Epithelial cell of esophagus (primary cell): ENCODE measurements at regions not wholly inside any gene's neighbourhood (a gene's known extent, or its start where the extent isn't known, plus 50 kb on each side); places are given as distances from the start of the nearest gene placed in this dataset.

ENCODE experiments used
- DNase-seq: peaks from one replicate; pipeline ENCODE4 v3.0.0; 2010; ENCODE audit warnings: low read depth
- H3K4me3 ChIP-seq: 2 replicates; pipeline ENCODE4 v1.5.1; 2011; ENCODE audit warnings: mild to moderate bottlenecking, low read length, control low read depth
- TF ChIP-seq, protein P1 (sequence below): IDR thresholded peaks from 2 replicates; pipeline ENCODE4 v1.5.1; 2011; ENCODE audit warnings: low read depth, mild to moderate bottlenecking, low read length, control low read depth, inconsistent platforms; ENCODE audit not compliant: insufficient read depth; ENCODE audit errors: missing control alignments

DNA sequence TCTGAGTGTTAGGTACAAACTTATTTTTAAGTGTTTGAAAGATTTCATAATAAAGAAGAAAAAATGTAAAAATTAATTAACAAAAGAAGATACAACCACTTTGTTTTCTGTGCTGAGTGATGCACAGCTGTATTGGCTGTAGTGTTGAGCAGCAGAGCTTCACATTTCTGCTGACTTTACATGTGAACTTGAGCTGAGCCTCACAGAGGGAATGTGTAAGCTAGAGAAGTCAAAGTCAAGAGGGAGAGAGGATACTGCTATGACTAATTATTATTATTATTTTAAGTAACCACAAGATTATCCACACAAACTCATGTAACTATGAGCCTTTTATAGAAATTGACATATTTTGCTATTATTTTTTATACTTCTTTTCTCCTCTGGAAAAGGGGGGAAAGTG is 159.1 kb upstream of the ZSWIM2 start:
- H3K4me3 ChIP-seq, result no peak overlapping the region
- DNase-seq, result peak; percentile 78
- TF ChIP-seq, protein P1, sequence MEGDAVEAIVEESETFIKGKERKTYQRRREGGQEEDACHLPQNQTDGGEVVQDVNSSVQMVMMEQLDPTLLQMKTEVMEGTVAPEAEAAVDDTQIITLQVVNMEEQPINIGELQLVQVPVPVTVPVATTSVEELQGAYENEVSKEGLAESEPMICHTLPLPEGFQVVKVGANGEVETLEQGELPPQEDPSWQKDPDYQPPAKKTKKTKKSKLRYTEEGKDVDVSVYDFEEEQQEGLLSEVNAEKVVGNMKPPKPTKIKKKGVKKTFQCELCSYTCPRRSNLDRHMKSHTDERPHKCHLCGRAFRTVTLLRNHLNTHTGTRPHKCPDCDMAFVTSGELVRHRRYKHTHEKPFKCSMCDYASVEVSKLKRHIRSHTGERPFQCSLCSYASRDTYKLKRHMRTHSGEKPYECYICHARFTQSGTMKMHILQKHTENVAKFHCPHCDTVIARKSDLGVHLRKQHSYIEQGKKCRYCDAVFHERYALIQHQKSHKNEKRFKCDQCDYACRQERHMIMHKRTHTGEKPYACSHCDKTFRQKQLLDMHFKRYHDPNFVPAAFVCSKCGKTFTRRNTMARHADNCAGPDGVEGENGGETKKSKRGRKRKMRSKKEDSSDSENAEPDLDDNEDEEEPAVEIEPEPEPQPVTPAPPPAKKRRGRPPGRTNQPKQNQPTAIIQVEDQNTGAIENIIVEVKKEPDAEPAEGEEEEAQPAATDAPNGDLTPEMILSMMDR, result no peak

DNA sequence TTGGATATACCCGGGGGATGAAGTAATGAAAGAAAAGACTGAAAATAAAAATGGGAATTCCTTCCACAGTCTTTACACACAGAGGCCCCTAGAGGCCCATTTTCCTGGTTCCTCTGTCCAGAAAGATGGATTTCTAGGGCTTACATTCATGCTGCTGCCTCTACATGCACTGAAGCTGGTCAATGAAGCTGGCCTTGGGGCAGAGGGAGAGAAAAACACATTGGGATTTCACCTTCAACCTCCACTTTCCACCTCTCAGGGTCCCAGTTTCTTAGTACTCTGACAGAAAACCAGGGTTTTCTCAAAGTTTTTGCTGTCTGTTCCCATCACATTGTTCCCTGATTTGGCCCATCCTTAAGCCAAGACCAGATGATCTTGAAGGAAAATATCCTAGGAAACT is 154.6 kb upstream of the ZSWIM2 start:
- TF ChIP-seq, protein P1, result no peak
- H3K4me3 ChIP-seq, result peak overlapping the region; percentile 13
- DNase-seq, result no peak

DNA sequence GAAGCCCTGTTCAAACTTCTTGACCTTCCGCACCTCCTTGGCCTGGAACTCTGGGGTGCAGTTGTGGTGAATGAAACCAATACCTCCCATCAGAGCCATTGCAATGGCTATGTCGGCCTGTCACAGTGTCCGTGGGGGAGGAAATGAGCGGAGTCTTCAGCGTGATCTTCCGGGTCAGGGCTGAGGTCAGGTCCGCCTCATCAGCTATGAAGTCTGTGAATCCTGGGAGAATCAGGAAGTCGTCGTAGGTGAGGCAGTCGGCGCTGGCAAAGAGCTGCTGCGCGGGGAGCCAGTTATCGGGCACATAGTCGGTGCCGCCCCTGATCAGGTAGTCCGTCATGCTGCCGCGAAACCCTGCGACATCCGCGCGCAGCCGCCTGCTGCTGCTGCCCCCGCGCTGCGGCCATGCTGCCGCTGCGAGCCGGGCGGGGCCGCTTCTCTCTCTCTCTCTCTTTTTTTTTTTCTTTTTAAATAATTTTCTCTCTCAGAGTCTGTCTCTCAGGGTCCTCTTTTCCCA is 154.1 kb upstream of the ZSWIM2 start:
- peak; percentile 24 for DNase-seq
- TF ChIP-seq, protein P1, result no peak
- peak overlapping the region; percentile 13 for H3K4me3 ChIP-seq

DNA sequence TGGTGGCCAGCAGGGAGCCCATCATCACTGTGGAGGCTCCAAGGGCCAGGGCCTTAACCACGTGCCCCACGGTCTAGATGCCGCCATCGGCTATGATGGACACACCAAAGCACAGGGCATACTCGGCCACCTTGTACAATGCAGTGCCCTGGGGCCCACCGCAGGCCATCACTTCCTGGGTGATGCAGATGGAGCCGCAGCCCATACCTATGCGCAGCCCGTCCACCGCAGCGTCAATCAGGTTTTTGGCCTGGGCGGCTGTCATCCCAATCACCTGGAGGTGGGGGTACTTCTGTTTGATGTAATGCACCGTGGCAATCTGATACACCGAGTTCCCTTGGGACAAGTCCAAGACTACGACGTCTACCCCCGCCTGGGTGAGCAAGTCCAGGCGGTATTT is 153.3 kb upstream of the ZSWIM2 start:
- TF ChIP-seq, protein P1, result no peak
- no peak for DNase-seq
- H3K4me3 ChIP-seq, result no peak overlapping the region

DNA sequence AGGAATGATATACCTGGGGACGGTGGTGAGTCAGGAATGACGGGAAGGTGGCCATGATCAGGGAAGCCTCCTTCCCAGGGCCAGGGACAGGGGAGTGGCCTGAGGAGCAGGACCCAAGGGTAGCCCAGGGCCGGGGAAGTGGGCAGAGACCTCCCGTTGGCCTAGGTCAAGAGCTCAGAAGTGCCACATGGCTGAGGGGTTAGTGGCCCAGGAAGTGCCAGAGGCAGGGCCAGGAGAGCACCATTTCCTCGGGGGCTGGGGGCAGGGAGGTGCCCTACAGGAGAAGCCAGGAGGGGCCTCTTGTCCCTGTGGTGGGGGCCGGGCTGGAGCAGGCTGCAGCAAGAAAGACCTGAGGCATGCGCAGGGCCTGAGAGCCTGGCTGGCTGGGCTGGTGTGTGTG is 152.3 kb upstream of the ZSWIM2 start:
- TF ChIP-seq, protein P1, result no peak
- no peak overlapping the region for H3K4me3 ChIP-seq
- no peak for DNase-seq

DNA sequence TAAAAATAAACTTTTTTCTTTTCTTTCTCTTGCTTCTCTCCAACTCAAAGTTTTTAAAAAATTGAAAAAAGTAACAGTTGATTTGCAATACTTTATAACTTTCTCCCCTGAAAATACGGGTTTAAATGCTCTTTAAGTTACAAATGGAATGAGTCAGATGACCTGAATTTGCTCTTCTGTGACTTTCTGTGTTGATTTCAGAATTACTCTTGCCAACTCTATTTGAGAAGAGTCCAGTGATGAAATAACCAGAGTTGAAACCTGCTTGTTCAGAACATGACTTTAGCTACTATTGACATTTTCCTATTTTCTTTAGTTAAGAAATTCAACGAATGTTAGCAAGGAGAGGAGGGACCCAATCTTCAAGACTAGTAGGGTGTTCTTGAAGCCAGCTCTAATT is 146.1 kb upstream of the ZSWIM2 start:
- TF ChIP-seq, protein P1, result no peak
- DNase-seq, result peak; percentile 80
- no peak overlapping the region for H3K4me3 ChIP-seq

DNA sequence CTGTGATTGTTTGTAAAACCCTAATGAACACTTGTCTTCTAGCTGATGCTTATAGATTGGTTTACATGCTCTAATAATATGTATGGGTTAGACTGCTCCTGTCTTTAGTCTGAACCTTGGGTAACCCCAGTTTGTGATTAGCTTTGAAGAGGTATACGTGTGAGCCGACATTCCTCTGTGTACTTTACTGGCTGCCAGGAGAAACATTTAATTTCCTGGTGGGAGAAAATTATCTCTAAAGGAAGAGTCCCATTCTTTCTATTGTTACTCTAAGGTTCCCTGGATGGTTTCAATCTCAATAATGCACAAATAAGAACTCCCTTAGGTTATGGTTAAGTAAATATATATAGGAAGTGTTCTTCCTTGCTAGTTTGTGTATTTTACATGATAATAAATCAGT is 143.6 kb upstream of the ZSWIM2 start:
- DNase-seq, result no peak
- TF ChIP-seq, protein P1, result no peak
- no peak overlapping the region for H3K4me3 ChIP-seq
